Stomach (tissue), 8 donors: ENCODE measurements at regions not wholly inside any gene's neighbourhood (a gene's known extent, or its start where the extent isn't known, plus 50 kb on each side); places are given as distances from the start of the nearest gene placed in this dataset.

Experiments
- DNase-seq, 2 donors: peaks; one replicate each; pipeline versions ENCODE4 v3.0.0 to v3.0.0-alpha.2; 2013 to 2019
- H3K27ac ChIP-seq, 5 donors: fragments of 200-600 bp in 4 of 5; sonication (generic) in 4 of 5; one replicate each; pipeline ENCODE4 v1.5.1; 2013 to 2019; ENCODE audit warnings: mild to moderate bottlenecking in 1 of 5, moderate library complexity in 1 of 5
- H3K27me3 ChIP-seq, 3 donors: fragments of 200-600 bp; sonication (generic); one replicate each; pipeline ENCODE4 v1.5.1; 2017 to 2019; ENCODE audit warnings: mixed run types in 1 of 3
- H3K36me3 ChIP-seq, 4 donors: fragments of 200-600 bp; sonication (generic); 1 replicate in 3 of 4; 2 replicates in 1 of 4; pipeline ENCODE4 v1.5.1; 2016 to 2019
- H3K4me1 ChIP-seq, 4 donors: fragments of 200-600 bp; sonication (generic); one replicate each; pipeline ENCODE4 v1.5.1; 2016 to 2019
- H3K4me3 ChIP-seq, 4 donors: fragments of 200-600 bp; sonication (generic) in 3 of 4; one replicate each; pipeline ENCODE4 v1.5.1; 2016 to 2019; ENCODE audit warnings: mild to moderate bottlenecking in 1 of 4
- H3K9me3 ChIP-seq, 4 donors: fragments of 200-600 bp; sonication (generic); one replicate each; pipeline ENCODE4 v1.5.1; 2016 to 2019
- EP300 ChIP-seq: sonication (generic); formaldehyde crosslinking; IDR thresholded peaks from one replicate; pipeline ENCODE4 v1.6.1; 2017; ENCODE audit warnings: antibody characterized with exemption
- POLR2A ChIP-seq, 4 donors: fragments of 450-650 bp; IDR thresholded peaks; one replicate each; pipeline ENCODE4 v1.6.1; 2016; ENCODE audit warnings: antibody characterized with exemption in 4 of 4, control low read depth in 2 of 4, mild to moderate bottlenecking in 1 of 4, moderate library complexity in 1 of 4
- POLR2AphosphoS5 ChIP-seq, 3 donors: sonication (generic); formaldehyde crosslinking; IDR thresholded peaks; one replicate each; pipeline ENCODE4 v1.6.1; 2016; ENCODE audit warnings: antibody characterized with exemption in 3 of 3
- WGBS, 5 donors: extraction: QIAGEN DNeasy Blood & Tissue Kit in 3 of 5; methylation state at CpG; one replicate each; pipeline versions ENCODE4 v1.1.5 to v1.1.7; 2013 to 2018; 5-methylcytosine and 5-hydroxymethylcytosine counted together
- intact Hi-C: fragments of 100-400 bp; cut with DNase I; formaldehyde crosslinking; loops from one replicate; pipeline ENCODE4 v1.15.1; 2023; ENCODE audit warnings: low total_unique reads
- TF ChIP-seq, protein P1 (sequence below), 7 experiments: fragments of 450-650 bp in 4 of 7; fragments of 200-600 bp in 3 of 7; sonication (generic) in 3 of 7; IDR thresholded peaks; one replicate each; pipeline ENCODE4 v1.5.1; 2016 to 2019; ENCODE audit warnings: antibody characterized with exemption in 7 of 7, control low read depth in 2 of 7, mild to moderate bottlenecking in 1 of 7
- donor health status: healthy with polysubstance abuse.
- donor health status: Bipolar disorder and iron deficiency.
- donor health status: healthy.

DNA sequence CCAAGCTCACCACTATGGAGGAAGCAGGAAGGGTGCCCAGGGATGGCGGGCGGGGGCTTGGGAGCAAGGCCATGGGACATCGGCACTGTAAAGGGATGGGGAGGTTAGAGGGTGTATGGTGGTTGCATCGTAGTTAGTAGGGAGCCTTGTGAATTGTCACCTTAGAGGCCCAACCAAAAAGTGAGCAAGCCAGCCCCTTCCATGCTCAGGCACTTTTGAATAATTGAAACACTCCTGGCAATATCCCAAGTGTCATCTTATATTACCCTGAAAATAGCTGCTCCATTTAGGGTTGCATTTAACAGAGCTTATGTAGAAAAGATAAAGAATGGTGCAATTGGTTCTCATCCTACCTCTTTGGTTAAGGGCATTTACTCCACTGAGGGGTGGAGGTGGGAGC is 169.2 kb downstream of the SAMD5 start:
- 67 to 80% (median 70%) methylated on average over 4 of the region's 4 CpGs for WGBS, 5 donors
- H3K27me3 ChIP-seq = no peaks in the 10 kb centered on the region
- no peak for TF ChIP-seq POLR2AphosphoS5 (IDR thresholded peaks at IDR 0.05)
- no peak for TF ChIP-seq EP300
- TF ChIP-seq, protein P1, sequence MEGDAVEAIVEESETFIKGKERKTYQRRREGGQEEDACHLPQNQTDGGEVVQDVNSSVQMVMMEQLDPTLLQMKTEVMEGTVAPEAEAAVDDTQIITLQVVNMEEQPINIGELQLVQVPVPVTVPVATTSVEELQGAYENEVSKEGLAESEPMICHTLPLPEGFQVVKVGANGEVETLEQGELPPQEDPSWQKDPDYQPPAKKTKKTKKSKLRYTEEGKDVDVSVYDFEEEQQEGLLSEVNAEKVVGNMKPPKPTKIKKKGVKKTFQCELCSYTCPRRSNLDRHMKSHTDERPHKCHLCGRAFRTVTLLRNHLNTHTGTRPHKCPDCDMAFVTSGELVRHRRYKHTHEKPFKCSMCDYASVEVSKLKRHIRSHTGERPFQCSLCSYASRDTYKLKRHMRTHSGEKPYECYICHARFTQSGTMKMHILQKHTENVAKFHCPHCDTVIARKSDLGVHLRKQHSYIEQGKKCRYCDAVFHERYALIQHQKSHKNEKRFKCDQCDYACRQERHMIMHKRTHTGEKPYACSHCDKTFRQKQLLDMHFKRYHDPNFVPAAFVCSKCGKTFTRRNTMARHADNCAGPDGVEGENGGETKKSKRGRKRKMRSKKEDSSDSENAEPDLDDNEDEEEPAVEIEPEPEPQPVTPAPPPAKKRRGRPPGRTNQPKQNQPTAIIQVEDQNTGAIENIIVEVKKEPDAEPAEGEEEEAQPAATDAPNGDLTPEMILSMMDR (IDR thresholded peaks at IDR 0.05) = no peak
- TF ChIP-seq POLR2A (IDR thresholded peaks at IDR 0.05) = no peak
- no peak for DNase-seq
- H3K9me3 ChIP-seq = peaks cover 0 to 4% (median 0%) of the 10 kb centered on the region in 4 donors
- no peak overlapping the region for H3K4me3 ChIP-seq
- H3K36me3 ChIP-seq = no peaks in the 10 kb centered on the region
- H3K4me1 ChIP-seq = no peaks in the 10 kb centered on the region
- H3K27ac ChIP-seq = no peak overlapping the region
- intact Hi-C loops = no loop called here

DNA sequence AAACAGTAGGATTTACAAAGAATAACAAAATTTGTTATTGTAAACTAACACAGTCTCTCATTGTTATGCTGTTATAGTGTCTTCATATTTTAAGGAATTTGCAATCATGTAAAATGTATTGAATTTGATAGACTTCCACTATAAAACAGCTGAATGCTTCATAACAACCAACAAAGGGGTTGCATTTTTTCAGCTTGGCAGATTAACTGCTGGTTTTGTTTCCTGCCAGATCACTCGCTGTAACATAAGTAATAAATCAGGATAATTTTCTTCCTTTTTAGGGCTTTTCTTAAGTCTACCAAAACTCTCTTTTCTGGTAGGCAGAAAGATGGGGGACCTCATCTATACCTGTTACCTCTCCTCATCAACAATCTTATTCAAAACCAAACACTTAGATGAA is 169.8 kb downstream of the SAMD5 start:
- DNase-seq = no peak
- H3K36me3 ChIP-seq = no peaks in the 10 kb centered on the region
- no peak overlapping the region for H3K27ac ChIP-seq
- H3K9me3 ChIP-seq = peaks cover 0 to 1% (median 0%) of the 10 kb centered on the region in 4 donors
- no peaks in the 10 kb centered on the region for H3K4me1 ChIP-seq
- 56 to 77% (median 61%) methylated on average over 1 of the region's 1 CpG for WGBS, 5 donors
- no peak for TF ChIP-seq POLR2AphosphoS5 (IDR thresholded peaks at IDR 0.05)
- TF ChIP-seq POLR2A (IDR thresholded peaks at IDR 0.05) = no peak
- TF ChIP-seq, protein P1 (IDR thresholded peaks at IDR 0.05) = no peak
- TF ChIP-seq EP300 = no peak
- intact Hi-C loops = no loop called here
- H3K27me3 ChIP-seq = no peaks in the 10 kb centered on the region
- no peak overlapping the region for H3K4me3 ChIP-seq

DNA sequence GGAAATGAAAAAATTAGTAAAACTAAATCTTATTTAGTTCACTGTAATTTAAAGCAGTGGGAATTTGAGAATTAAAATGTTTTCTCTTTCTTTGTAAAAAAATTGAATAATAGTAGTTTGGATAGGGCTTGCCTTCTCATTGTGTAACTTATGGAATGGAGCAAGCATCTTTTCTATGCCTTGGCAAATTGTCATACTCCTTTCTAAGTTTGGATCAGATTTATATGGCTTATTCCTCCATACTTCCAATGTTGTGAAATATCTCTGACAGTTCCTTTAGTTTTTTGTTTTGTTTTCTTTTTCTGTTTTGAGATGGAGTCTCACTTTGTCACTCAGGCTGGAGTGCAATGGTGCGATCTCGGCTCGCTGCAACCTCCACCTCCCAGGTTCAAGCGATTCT is 176.4 kb downstream of the SAMD5 start:
- WGBS, 5 donors = 96 to 99% (median 97%) methylated on average over 4 of the region's 4 CpGs
- Histone ChIP-seq H3K9me3 (no peaks in the 10 kb centered on the region), H3K4me1 (no peaks in the 10 kb centered on the region), H3K27me3 (no peaks in the 10 kb centered on the region), H3K27ac (no peak overlapping the region), H3K4me3 (no peak overlapping the region), H3K36me3 (no peaks in the 10 kb centered on the region)
- intact Hi-C loops = no loop called here
- TF ChIP-seq POLR2A (IDR thresholded peaks at IDR 0.05) (no peak), EP300 (no peak), POLR2AphosphoS5 (IDR thresholded peaks at IDR 0.05) (no peak)
- TF ChIP-seq, protein P1 (IDR thresholded peaks at IDR 0.05) = no peak
- DNase-seq = no peak

DNA sequence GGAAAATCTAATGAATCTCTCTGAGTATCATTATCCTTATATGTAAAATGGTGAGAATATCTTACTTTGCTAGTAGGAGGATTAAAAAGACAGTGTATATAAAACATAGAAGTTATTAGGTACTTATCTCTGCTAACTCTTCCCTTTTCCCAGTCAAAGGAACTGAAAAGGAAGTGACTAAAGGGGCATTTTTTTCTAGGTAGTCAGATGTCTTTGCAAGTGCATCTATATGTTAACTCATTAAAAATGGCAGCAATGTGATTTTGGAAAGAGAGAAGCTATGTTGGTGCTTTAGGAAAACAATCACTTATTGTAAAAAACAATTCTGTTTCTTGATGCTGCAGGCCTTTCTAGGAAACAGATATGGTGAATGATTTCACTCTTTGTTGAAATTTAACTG is 180.9 kb downstream of the SAMD5 start:
- intact Hi-C loops = no loop called here
- H3K27me3 ChIP-seq = no peaks in the 10 kb centered on the region
- TF ChIP-seq POLR2AphosphoS5 (IDR thresholded peaks at IDR 0.05) (no peak), POLR2A (IDR thresholded peaks at IDR 0.05) (no peak), EP300 (no peak)
- TF ChIP-seq, protein P1 (IDR thresholded peaks at IDR 0.05) = no peak

More for the DNA sequence above, 180.9 kb downstream of the SAMD5 start:
- Histone ChIP-seq H3K4me1 (no peaks in the 10 kb centered on the region), H3K9me3 (no peaks in the 10 kb centered on the region), H3K36me3 (no peaks in the 10 kb centered on the region), H3K27ac (no peak overlapping the region), H3K4me3 (no peak overlapping the region)
- no peak for DNase-seq
